HG02938 (cell line): ENCODE measurements at regions not wholly inside any gene's neighbourhood (a gene's known extent, or its start where the extent isn't known, plus 50 kb on each side); places are given as distances from the start of the nearest gene placed in this dataset.
"Not testable (repeated sequence)": the region's sequence is repeated elsewhere in the genome, so short reads cannot be mapped to it uniquely, and the experiment has no call there.

Experiments
- ATAC-seq: cut with Tn5 transposase; IDR thresholded peaks from one replicate; pipeline ENCODE4 v1.9.1; 2021; ENCODE audit warnings: mild to moderate bottlenecking, moderate library complexity; ENCODE audit not compliant: unreplicated experiment

GRCh38 chr10:91745090-91745831 is 53.0 kb upstream of the TNKS2 start:
- ATAC-seq: no peak

GRCh38 chr10:91743465-91743864 is 54.8 kb upstream of the TNKS2 start:
- no peak for ATAC-seq

- ATAC-seq: no peak
Observed at GRCh38 chr10:91742229-91742628, 56.0 kb upstream of the TNKS2 start.

- no peak for ATAC-seq
Observed at GRCh38 chr10:91741356-91741755, 56.9 kb upstream of the TNKS2 start.

GRCh38 chr10:91740353-91740924 is 57.8 kb upstream of the TNKS2 start:
- no peak for ATAC-seq

- not testable (repeated sequence) for ATAC-seq
Observed at GRCh38 chr10:91732265-91732664, 66.0 kb upstream of the TNKS2 start.

- ATAC-seq: not testable (repeated sequence)
Observed at GRCh38 chr10:91729339-91729738, 68.9 kb upstream of the TNKS2 start.

GRCh38 chr10:91726355-91726754 is 71.9 kb upstream of the TNKS2 start:
- ATAC-seq: no peak

GRCh38 chr10:91724933-91725332 is 73.3 kb upstream of the TNKS2 start:
- no peak for ATAC-seq

- ATAC-seq: no peak
Observed at GRCh38 chr10:91713461-91714072, 80.7 kb upstream of the PPP1R3C start.

- peak; percentile 72 for ATAC-seq
Observed at GRCh38 chr10:91711885-91712680, 79.2 kb upstream of the PPP1R3C start.

- no peak for ATAC-seq
Observed at GRCh38 chr10:91709394-91709798, 76.5 kb upstream of the PPP1R3C start.

- no peak for ATAC-seq
Observed at GRCh38 chr10:91708174-91708861, 75.4 kb upstream of the PPP1R3C start.

- ATAC-seq: no peak
Observed at GRCh38 chr10:91707236-91707635, 74.4 kb upstream of the PPP1R3C start.

GRCh38 chr10:91705948-91706670 is 73.2 kb upstream of the PPP1R3C start:
- ATAC-seq: no peak

GRCh38 chr10:91702620-91703019 is 69.7 kb upstream of the PPP1R3C start:
- no peak for ATAC-seq

- ATAC-seq: no peak
Observed at GRCh38 chr10:91700788-91701444, 68.0 kb upstream of the PPP1R3C start.

- no peak for ATAC-seq
Observed at GRCh38 chr10:91700273-91700672, 67.4 kb upstream of the PPP1R3C start.

- no peak for ATAC-seq
Observed at GRCh38 chr10:91698258-91698657, 65.4 kb upstream of the PPP1R3C start.
